SH-SY5Y (cell line): ENCODE measurements at regions not wholly inside any gene's neighbourhood (a gene's known extent, or its start where the extent isn't known, plus 50 kb on each side); places are given as distances from the start of the nearest gene placed in this dataset.

Experiments used
- GATA2 ChIP-seq: IDR thresholded peaks from 2 replicates; pipeline ENCODE4 v1.6.1; 2011; ENCODE audit warnings: mild to moderate bottlenecking, low read depth, low read length
- GATA3 ChIP-seq: IDR thresholded peaks from 2 replicates; pipeline ENCODE4 v1.6.1; 2011; ENCODE audit warnings: low read depth, mild to moderate bottlenecking, low read length, moderate library complexity

- no peak for TF ChIP-seq GATA2
- no peak for TF ChIP-seq GATA3
Measured at GRCh38 chr2:234796045-234796591, 155.7 kb upstream of the SH3BP4 start.
